B cell (primary cell): ENCODE measurements at regions not wholly inside any gene's neighbourhood (a gene's known extent, or its start where the extent isn't known, plus 50 kb on each side); places are given as distances from the start of the nearest gene placed in this dataset.
"Not testable (repeated sequence)": the region's sequence is repeated elsewhere in the genome, so short reads cannot be mapped to it uniquely, and the experiment has no call there.

Experiments used
- ATAC-seq: fragments of 200-7000 bp; cut with Tn5 transposase; one replicate; pipeline ENCODE4 v1.10.0; 2021; ENCODE audit warnings: low read depth, mild to moderate bottlenecking, moderate number of reproducible peaks, moderate library complexity
- CTCF ChIA-PET: fragments of 350-600 bp; sonication (Branson Sonifier 250); formaldehyde crosslinking; loops from one replicate; lab custom pipeline; 2021; ENCODE audit warnings: antibody characterized with exemption, inconsistent platforms; lab: Charles Lee
- POLR2A ChIA-PET: fragments of 350-600 bp; sonication (Branson Sonifier 250); formaldehyde crosslinking; loops from one replicate; lab custom pipeline; 2021; ENCODE audit warnings: antibody characterized with exemption; lab: Charles Lee
- DNase-seq: peaks from one replicate; pipeline ENCODE4 v3.0.0; 2013
- H2AFZ ChIP-seq: 2 replicates; pipeline ENCODE4 v1.6.1; 2012; ENCODE audit warnings: mild to moderate bottlenecking, low read depth, low read length; ENCODE audit not compliant: insufficient read depth, poor library complexity, severe bottlenecking
- H3K27ac ChIP-seq, 2 donors: 1 replicate in 1 of 2; 2 replicates in 1 of 2; pipeline ENCODE4 v1.5.1; 2012 to 2013; ENCODE audit warnings: low read length in 2 of 2, mild to moderate bottlenecking in 2 of 2, moderate library complexity in 1 of 2
- H3K27me3 ChIP-seq, 4 experiments: fragments of 200-600 bp in 1 of 4; sonication (generic) in 1 of 4; replicated peaks in 1 of 4; 1 replicate in 2 of 4; 2 replicates in 2 of 4; pipeline versions ENCODE4 v1.6.1 to v1.7.0; 2013 to 2016; ENCODE audit warnings: low read length in 3 of 4, mild to moderate bottlenecking in 2 of 4, mixed read lengths in 1 of 4, moderate library complexity in 1 of 4; ENCODE audit not compliant: insufficient read depth in 4 of 4, control insufficient read depth in 3 of 4; ENCODE audit errors: control extremely low read depth in 1 of 4
- H3K36me3 ChIP-seq, 2 experiments: replicated peaks in 1 of 2; 1 replicate in 1 of 2; 2 replicates in 1 of 2; pipeline versions ENCODE4 v1.6.1 to v1.7.1; 2013; ENCODE audit warnings: low read length in 1 of 2; ENCODE audit not compliant: insufficient read depth in 2 of 2, control insufficient read depth in 1 of 2; ENCODE audit errors: control extremely low read depth in 1 of 2, extremely low read depth in 1 of 2
- H3K4me1 ChIP-seq, 2 donors: fragments of 200-600 bp in 1 of 2; sonication (generic) in 1 of 2; 1 replicate in 1 of 2; 2 replicates in 1 of 2; pipeline versions ENCODE4 v1.5.1 to v1.6.1; 2013 to 2017; ENCODE audit warnings: low read length in 2 of 2; ENCODE audit not compliant: control insufficient read depth in 2 of 2, insufficient read depth in 2 of 2
- H3K4me2 ChIP-seq: replicated peaks from 2 replicates; pipeline ENCODE3; 2012; ENCODE audit warnings: mild to moderate bottlenecking, low read depth, low read length; ENCODE audit not compliant: poor library complexity, severe bottlenecking
- H3K4me3 ChIP-seq, 5 experiments: fragments of 200-600 bp in 1 of 5; sonication (generic) in 1 of 5; 1 replicate in 3 of 5; 2 replicates in 2 of 5; pipeline versions ENCODE4 v1.5.1 to v1.7.0; 2011 to 2016; ENCODE audit warnings: low read length in 4 of 5, mild to moderate bottlenecking in 4 of 5, low read depth in 2 of 5, control low read depth in 1 of 5, moderate library complexity in 1 of 5; ENCODE audit not compliant: insufficient read depth in 1 of 5; ENCODE audit errors: control extremely low read depth in 1 of 5, extremely low read depth in 1 of 5
- H3K79me2 ChIP-seq: fragments of 200-600 bp; sonication (generic); one replicate; pipeline ENCODE4 v1.6.0; 2016; ENCODE audit warnings: low read length; ENCODE audit not compliant: control insufficient read depth, insufficient read depth
- H3K9ac ChIP-seq: fragments of 200-600 bp; sonication (generic); 2 replicates; pipeline ENCODE4 v1.6.1; 2017; ENCODE audit warnings: mild to moderate bottlenecking, low read length, moderate library complexity
- H3K9me3 ChIP-seq, 3 donors: one replicate each; pipeline versions ENCODE4 v1.6.1 to v1.7.1; 2013; ENCODE audit warnings: low read length in 2 of 3; ENCODE audit not compliant: control insufficient read depth in 2 of 3, insufficient read depth in 1 of 3; ENCODE audit errors: control extremely low read depth in 1 of 3
- H4K20me1 ChIP-seq: 2 replicates; pipeline ENCODE4 v1.6.0; 2012; ENCODE audit warnings: mild to moderate bottlenecking, low read length; ENCODE audit not compliant: insufficient read depth, control insufficient read depth, poor library complexity, severe bottlenecking
- H3K27ac Mint-ChIP-seq: one replicate; pipeline ENCODE4 v1.8.0; 2021; ENCODE audit warnings: mixed read lengths
- H3K27me3 Mint-ChIP-seq: one replicate; pipeline ENCODE4 v1.8.0; 2021; ENCODE audit warnings: mixed read lengths
- H3K4me1 Mint-ChIP-seq: one replicate; pipeline ENCODE4 v1.8.0; 2021; ENCODE audit warnings: mixed read lengths
- H3K4me3 Mint-ChIP-seq: one replicate; pipeline ENCODE4 v1.8.0; 2021; ENCODE audit warnings: mixed read lengths
- H3K9me3 Mint-ChIP-seq: one replicate; pipeline ENCODE4 v1.8.0; 2022; ENCODE audit warnings: mixed read lengths; ENCODE audit not compliant: insufficient read depth
- WGBS: methylation state at CpG from one replicate; pipeline ENCODE4 v1.1.5; 2013; ENCODE audit warnings: missing lambda C conversion rate; ENCODE audit not compliant: insufficient coverage; 5-methylcytosine and 5-hydroxymethylcytosine counted together
- intact Hi-C: fragments of 100-400 bp; cut with micrococcal nuclease; formaldehyde crosslinking; loops from one replicate; pipeline ENCODE4 v1.10.0; 2022

DNA sequence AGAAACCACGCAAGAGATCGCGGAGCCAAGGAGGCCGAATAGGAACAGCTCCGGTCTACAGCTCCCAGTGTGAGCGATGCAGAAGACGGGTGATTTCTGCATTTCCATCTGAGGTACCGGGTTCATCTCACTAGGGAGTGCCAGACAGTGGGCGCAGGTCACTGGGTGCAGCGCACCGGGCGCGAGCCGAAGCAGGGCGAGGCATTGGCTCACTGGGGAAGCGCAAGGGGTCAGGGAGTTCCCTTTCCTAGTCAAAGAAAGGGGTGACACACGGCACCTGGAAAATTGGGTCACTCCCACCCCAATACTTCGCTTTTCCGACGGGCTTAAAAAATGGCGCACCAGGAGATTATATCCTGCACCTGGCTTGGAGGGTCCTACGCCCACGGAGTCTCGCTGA is 94.9 kb upstream of the NEK3 start:
- H3K9ac ChIP-seq, POLR2A ChIA-PET, H3K27me3 ChIP-seq, H3K27me3 Mint-ChIP-seq, H3K4me3 ChIP-seq, H3K9me3 Mint-ChIP-seq, CTCF ChIA-PET, H3K36me3 ChIP-seq, H3K9me3 ChIP-seq, H3K4me1 ChIP-seq, ATAC-seq, H3K79me2 ChIP-seq, H3K4me2 ChIP-seq, H3K4me3 Mint-ChIP-seq, H2AFZ ChIP-seq, H3K27ac ChIP-seq, H3K27ac Mint-ChIP-seq, DNase-seq, intact Hi-C loops, H4K20me1 ChIP-seq, H3K4me1 Mint-ChIP-seq: not testable (repeated sequence)
- WGBS: 100% methylated on average over 3 of the region's 24 CpGs

DNA sequence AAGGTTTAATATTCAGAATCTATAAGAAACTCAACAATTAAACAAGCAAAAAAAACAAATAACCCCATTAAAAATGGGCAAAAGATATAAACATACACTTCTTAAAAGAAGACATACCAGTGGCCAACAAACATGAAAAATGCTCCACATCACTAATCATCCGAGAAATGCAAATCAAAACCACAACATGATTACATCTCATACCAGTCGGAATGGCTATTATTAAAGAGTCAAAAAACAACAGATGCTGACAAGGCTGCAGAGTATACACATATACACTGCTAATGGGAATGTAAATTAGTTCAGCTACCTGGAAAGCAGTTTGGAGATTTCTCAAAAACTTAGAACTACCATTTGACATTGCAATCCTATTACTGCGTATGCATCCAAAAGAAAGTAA is 81.4 kb upstream of the NEK3 start:
- H3K4me2 ChIP-seq, H4K20me1 ChIP-seq, POLR2A ChIA-PET, H3K27ac ChIP-seq, H3K79me2 ChIP-seq, ATAC-seq, H3K4me3 ChIP-seq, H3K27ac Mint-ChIP-seq, H3K27me3 Mint-ChIP-seq, H3K4me1 Mint-ChIP-seq, H3K27me3 ChIP-seq, CTCF ChIA-PET, H3K9me3 Mint-ChIP-seq, H3K4me3 Mint-ChIP-seq, H3K36me3 ChIP-seq, H3K9me3 ChIP-seq, H2AFZ ChIP-seq, H3K9ac ChIP-seq, DNase-seq, intact Hi-C loops, H3K4me1 ChIP-seq: not testable (repeated sequence)
- no CpG with 5 or more reads among the region's 3 CpGs for WGBS
